PC-3 (cell line): ENCODE measurements at regions not wholly inside any gene's neighbourhood (a gene's known extent, or its start where the extent isn't known, plus 50 kb on each side); places are given as distances from the start of the nearest gene placed in this dataset.

Experiments
- EZH2 ChIP-seq: fragments of 300-600 bp; sonication (generic); IDR thresholded peaks from one replicate; pipeline ENCODE4 v1.6.1; 2017; ENCODE audit warnings: antibody characterized with exemption, mild to moderate bottlenecking, low read length; ENCODE audit not compliant: unreplicated experiment
- EZH2phosphoT487 ChIP-seq: fragments of 300-600 bp; sonication (generic); IDR thresholded peaks from 2 replicates; pipeline ENCODE4 v1.6.1; 2018; ENCODE audit warnings: mild to moderate bottlenecking, antibody characterized with exemption, low read length, borderline replicate concordance
- TF ChIP-seq, protein P1 (sequence below): fragments of 300-600 bp; sonication (generic); conservative IDR thresholded peaks from 2 replicates; pipeline ENCODE4 v1.5.1; 2017; ENCODE audit warnings: antibody characterized with exemption, low read depth, mild to moderate bottlenecking, low read length

- TF ChIP-seq, protein P1, sequence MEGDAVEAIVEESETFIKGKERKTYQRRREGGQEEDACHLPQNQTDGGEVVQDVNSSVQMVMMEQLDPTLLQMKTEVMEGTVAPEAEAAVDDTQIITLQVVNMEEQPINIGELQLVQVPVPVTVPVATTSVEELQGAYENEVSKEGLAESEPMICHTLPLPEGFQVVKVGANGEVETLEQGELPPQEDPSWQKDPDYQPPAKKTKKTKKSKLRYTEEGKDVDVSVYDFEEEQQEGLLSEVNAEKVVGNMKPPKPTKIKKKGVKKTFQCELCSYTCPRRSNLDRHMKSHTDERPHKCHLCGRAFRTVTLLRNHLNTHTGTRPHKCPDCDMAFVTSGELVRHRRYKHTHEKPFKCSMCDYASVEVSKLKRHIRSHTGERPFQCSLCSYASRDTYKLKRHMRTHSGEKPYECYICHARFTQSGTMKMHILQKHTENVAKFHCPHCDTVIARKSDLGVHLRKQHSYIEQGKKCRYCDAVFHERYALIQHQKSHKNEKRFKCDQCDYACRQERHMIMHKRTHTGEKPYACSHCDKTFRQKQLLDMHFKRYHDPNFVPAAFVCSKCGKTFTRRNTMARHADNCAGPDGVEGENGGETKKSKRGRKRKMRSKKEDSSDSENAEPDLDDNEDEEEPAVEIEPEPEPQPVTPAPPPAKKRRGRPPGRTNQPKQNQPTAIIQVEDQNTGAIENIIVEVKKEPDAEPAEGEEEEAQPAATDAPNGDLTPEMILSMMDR = no peak
- no peak for TF ChIP-seq EZH2phosphoT487
- TF ChIP-seq EZH2 = no peak
These were observed 625.7 kb downstream of the FAT4 start for GRCh38 chr4:125940426-125940825.
